ENCODE measurements at regions not wholly inside any gene's neighbourhood (a gene's known extent, or its start where the extent isn't known, plus 50 kb on each side); places are given as distances from the start of the nearest gene placed in this dataset.

GRCh38 chr12:75674393-75674792, 163.0 kb upstream of the KRR1 start:
- TF ChIP-seq CTCF (conservative IDR thresholded peaks at IDR 0.05; ENCODE audit: low read length) (no peak), EZH2phosphoT487 (IDR thresholded peaks at IDR 0.05; ENCODE audit: borderline replicate concordance) (no peak)

All from Loucy (cell line).